ENCODE measurements at regions not wholly inside any gene's neighbourhood (a gene's known extent, or its start where the extent isn't known, plus 50 kb on each side); places are given as distances from the start of the nearest gene placed in this dataset.
"Not testable (repeated sequence)": the region's sequence is repeated elsewhere in the genome, so short reads cannot be mapped to it uniquely, and the experiment has no call there.

DNA sequence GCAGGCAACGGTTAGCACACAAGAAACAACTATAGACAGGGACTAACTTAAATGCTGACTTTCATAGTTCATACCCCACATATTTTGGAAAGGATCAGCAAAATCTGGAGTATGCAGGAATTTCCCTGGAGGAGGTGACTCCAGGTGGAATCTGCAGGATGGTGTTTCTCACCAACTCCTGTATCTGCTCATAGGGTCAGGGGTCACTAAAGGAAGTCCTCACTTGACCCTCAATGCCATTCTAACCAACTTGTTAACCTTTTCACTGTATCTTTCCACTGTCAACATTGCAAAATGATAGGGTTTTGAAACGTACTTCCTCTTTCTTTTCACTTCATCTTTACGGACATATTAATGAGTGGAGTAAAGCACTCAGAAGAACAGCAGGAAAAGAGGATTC lies 207.0 kb upstream of the CXCR4 start:
- no peak for DNase-seq

DNA sequence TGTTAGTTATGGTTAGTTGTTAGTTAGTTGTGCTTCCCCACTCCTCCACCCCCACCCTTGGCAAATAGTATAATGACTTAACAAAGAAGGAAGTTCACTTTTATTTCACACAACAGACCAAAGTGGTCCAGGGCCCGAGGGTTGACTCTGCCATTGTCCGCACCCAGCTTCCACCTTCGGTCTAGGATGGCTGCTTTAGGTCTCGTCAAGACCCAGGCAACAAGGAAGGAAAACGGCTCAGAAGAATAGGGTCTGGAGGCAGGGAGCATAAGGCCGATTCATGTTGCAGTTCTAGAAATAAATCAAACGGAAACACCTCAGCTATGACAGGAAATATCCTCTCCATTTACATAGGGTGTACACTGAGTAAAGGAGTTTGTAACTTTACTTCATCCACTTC lies 206.0 kb upstream of the CXCR4 start:
- DNase-seq: no peak

DNA sequence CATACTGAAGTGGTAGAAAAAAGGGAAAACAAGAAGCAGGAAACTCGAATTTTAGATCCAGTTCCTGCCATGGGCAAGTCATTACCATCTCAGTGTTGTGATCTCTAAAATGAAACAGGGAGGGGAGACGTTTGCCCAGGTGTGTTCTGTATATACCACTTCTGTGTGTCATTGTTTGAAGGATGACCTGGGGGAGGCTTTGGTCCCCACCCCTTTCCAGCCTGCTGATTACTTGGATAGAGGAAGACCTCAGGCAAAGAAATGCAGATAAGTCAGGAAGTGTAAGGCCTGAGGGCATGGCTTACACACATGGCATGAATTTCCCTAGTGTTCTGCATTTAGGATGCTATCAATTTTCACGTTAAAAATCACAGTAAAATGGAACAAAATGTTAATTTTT lies 205.2 kb upstream of the CXCR4 start:
- no peak for DNase-seq

DNA sequence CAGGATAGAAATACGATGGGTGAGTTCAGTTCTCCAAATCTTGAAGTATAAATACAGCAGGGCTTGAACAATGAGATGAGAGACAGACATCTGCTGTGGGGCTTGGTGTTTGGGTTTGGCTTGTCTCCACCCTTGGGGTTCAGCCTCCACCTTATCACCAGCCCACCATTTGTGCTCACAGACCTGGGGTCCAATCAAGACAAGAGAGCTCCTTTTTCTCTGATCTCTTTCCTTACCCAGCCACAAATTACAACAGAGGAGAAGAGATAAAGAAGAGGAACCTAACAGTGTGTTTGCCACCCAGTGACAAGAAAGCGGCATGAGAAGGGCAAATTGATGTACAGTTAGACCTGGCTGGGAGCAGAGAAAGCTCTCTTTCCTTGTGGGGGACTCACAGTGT lies 204.5 kb upstream of the CXCR4 start:
- DNase-seq: no peak

DNA sequence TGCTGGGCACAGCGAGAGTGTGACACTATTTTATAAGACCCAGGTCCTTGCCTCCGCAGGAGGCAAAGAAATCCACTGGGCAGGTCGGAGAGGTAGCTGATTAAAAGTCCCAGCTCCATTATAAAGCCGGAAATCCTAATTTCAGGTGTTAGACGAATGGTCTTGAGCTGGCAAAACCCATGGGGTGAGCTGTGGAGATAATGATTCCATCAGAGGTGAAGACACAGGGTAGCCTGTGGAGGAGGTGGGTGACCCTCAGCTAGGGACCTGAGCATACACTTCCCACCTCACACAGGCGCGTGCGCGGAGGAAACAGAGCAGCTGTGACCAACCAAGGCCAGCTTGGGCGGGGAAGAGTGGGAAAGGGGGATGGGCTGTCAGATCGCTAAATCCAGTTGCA lies 201.7 kb upstream of the CXCR4 start:
- DNase-seq: no peak

DNA sequence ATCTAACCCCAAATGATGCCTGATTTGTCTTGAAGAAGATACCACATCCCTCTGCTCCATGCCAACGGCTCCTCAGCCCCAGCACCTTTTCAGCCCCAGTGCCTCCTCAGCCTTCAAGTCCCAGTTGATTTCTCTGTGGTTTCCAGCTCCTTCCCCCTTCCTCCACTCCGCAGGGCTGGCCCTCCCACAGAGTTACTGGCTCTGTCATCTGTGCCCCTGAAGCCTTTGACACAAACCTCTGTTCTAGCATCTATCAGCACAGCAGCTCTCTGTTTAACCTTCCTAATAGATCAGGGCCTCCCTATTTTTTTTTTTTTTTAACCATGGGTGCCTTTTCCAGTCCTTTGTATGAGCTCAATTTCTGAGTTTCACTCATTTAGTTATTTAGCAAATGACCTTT lies 201.3 kb upstream of the CXCR4 start:
- no peak for DNase-seq

DNA sequence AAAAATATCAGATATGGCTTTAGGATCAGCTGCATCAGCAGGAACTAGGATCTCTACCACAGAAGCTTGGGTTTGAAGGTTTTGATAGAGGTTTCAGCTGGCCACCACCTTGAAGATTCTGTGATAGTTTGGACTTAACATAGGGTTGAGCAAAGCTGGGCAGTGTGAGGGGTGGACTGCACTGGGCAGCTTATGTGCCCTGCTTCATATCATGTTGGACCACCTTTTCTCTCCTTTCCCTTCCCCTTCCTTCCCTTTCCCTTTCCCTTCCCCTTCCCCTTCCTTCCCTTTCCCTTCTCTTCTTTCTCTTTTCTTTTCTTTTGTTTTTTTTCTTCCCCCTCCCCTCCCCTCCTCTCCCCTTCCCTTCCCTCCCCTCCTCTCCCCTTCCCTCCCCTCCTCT lies 196.3 kb upstream of the CXCR4 start:
- no peak for DNase-seq

DNA sequence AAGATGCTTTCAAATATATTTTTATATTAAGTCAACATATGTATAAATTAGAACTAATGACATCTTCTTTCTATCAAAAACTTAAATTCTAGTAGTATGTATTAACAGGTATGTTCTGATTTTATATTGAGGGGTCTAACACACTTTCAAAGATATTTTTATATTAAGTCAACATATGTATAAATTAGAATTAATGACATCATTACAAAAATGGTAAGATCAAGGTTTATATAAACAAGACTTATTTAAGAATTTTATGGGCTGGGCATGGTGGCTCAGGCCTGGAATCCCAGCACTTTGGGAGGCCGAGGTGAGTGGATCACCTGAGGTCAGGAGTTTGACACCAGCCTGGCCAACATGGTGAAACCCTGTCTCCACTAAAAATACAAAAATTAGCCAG lies 194.6 kb upstream of the CXCR4 start:
- DNase-seq: not testable (repeated sequence)

DNA sequence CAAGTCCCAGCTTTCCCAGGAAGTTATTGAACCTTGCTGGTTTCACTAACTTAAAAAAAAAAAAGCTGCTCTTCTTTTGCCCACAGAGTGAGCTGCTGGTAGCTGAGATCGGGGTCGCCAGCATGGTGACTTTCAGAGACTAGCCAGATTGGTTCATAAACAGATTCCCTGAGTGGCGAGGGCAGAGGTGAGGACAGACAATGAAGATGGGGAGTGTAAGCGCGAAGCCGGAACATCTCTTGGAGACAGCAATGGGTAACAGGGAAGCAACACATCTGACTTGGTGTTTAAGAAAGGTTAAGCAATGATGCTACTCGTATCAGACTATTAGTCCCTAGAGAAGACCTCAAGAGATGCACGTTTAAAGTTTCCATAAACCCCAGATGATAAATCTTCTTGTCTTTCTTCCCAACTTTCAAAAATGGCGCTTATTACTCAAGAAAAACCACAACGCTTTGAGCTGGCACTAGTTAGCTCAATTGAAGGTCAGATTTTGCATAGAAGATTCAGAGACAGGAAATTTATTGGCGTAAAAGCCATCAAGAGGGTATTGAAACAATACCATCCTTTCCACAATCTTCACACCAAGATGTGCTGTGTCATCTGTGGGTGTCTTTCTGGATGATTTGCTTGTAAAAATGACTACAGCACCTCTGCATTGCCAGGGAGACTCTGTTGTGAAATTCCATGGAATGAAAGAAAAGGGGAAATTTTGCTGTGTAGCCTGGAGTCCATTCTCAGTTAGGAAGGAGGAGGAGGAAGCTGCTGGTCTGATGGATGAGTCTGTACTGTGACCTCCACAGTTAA lies 193.1 kb upstream of the CXCR4 start:
- DNase-seq: no peak

DNA sequence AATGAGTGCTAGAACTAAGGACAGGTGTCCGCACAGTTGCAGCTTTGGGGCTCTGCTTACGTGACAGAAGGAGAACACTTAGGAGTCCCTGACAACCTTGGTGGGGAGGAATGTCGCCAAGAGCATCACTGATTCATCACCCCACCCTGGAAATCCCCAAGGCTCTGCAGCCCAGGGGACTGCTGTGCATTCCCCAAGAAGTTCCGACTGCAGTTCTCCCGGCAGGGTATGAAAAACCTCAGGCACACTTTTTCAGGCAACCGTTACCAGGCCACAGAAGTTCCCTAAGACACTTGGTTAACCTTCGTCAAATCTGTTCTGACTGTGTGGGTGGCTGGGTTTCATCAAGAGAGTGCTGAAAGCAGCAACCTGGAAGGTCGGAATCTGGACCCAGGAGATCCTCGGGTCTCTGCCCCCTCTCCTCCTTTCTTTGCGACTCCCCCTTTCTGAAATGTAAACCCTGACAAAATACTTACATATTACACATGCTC lies 192.1 kb upstream of the CXCR4 start:
- DNase-seq: no peak

DNA sequence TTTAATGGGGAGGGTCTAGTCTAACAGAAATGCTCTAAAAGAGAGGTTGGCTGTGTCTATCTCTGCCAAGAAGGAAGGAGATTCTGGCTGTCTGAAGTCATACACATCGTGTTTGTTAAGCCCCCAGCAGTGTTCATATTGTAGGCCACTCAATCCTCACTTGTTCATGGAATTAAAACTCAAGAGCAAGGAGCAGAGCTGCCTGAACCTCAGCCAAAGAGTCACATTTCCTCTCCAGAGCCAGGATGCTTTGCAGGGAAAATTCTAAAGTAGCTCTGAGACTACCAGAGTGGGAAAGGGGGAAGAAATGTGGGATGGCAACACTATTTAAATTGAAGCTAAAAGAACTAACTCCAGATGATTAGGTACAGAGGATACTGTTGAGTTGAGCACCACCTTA lies 190.7 kb upstream of the CXCR4 start:
- no peak for DNase-seq

DNA sequence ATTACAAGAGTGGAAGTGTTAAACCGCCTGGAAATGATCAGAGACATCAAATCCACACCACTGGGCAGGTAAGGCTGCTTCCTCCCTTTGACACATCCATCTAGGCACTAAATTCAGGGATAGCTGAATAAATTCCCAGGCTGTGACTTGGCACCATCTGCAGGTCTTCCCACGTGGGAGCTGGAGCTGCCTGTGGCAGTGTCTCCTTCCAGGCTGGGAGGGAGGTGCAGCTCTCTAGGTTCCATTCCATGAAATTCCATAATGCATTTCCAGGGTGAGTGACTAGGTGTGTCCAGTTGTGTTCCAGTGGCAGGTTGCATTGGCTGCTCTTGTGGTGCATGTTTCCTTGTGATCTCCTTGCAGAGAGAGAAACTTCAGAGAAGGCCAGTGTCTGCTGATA lies 188.9 kb upstream of the CXCR4 start:
- no peak for DNase-seq

DNA sequence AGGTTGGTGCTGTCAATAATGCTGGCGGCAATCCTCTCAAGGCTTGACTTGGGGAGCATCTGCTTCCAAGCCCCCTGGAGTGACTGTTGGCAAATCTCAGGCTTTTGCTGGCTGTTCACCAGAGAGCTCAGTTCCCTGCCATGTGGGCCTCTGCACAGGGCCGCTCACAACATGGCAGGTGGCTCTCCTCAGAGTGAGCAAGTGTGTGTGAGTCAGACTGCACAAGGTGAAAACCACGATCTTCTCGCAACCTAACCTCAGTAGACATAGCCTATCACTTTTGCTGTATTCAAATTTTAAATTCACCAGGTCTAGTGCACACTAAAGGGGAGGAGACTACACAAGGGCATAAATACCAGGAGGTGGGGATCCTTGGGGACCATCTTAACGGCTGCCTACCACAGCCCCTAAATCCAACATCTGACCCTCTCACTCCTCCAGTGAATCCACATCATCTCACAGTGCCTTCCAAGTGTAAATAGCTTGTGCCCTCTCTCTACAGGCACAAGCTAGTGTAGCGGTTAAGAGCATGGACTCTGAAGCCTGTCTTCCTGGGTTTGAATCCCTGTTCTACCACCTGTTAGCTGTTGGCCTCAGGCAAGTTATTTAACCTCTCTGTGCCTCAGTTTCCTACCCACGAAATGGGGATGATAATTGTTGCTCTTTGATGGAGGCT lies 187.7 kb upstream of the CXCR4 start:
- no peak for DNase-seq

DNA sequence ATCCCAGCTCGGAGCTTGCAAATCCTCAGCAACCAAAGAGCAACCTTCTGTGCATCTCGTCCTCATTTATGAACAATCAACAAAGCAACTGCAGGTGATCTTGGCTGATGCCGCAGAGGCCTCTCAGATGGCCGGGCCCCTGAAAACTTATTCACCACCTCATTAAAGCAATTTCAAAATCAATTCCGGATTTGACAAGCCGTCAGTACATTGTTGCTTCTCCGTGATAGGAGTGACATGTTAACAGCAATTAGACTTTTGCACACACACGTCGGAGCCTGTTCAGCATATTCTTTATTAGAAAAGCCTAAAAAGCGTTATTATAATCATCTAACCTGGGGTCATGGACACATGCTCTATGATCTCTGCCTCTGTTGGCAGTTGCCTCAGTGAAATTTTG lies 183.1 kb upstream of the CXCR4 start:
- no peak for DNase-seq

DNA sequence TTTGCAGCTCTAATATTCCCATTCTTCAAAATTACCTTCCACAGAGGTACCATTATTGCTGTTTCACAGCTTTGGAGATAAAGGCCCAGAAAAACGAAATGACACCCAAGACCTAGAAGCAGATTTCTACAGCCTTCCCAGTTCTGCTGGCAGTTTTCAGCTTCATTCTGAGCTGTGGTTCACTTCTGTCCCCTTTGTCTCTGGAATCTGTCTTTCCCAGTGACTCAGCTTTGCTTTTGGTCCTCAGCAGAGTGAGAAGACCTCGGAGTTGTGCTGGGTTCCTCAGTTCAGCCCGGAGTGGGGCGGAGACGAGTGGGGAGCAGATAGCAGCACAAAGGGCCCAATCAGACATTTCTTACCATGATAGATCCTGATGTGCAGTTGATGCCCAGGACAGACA lies 180.7 kb upstream of the CXCR4 start:
- DNase-seq: no peak

DNA sequence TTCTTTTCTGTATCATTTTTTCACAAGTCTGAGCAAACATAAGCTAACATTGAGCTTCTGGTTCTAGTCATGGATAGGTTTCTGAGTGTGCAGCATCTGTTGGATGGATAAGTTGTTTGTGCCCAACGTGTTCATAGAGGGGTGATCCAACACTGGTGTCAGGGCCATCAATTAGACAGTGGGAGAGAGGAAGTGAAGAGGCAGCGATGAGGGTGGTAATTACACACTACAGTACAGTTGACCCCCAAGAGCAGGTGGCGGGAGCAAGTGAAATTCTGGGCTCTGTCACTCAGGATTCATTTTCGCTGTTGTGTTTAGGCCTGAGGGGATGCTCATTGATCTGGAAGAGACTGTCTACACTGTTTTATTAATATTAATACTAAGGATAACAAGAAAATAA lies 180.0 kb upstream of the CXCR4 start:
- DNase-seq: no peak

DNA sequence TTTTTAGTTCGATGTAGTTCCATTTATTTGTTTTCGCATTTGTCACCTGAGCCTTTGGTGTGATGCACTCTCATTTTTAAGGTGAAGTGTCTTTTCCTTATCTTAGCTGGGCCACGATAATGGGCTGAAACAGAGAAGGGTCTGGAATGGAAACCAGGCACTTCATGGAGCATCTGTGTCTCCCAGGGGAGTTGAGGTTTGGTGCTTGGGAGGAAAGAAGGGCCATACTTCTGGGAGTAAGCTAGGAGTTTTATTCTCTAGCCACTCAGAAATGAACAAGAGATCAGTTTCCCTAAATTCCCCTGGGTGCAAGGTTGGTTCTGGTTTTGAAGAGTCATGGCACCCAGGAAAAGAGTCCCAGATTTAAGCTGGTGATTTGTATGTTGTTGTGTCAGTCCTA lies 179.4 kb upstream of the CXCR4 start:
- no peak for DNase-seq

DNA sequence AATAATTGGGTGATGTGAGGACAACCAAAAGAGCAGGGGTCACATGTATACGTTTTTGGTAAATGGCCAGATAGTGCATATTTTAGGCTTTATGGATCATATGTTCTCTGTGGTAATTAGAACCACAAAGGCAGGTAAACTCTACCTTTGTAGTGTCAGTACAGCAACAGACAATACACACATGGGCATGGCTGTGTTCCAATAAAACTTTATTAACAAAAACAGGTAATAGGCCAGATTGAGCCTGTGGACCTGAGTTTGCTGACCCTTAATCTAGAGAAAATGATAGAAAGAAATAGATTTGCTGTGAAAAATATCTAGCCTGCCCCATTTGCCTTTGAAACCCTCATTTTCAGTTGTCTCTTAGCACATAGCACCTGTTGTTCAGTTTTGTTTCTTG lies 177.2 kb upstream of the CXCR4 start:
- DNase-seq: no peak

DNA sequence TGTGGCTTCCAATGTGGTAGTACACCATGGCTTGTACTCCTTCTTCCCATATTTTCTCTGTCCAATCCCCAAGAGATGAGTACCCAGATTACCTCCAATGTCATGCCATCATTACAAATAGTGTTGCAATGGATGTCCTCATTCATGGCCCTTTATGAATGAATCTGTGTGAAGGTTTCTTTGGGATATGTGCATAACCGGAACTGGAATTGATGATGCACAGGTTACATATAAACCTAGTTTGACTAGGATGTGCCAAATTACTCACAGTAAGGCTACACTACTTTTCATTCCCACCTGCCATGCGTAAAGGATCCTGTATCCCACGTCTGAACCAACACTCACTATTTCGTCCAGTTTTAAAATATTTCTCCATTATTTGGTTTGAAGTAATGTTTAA lies 173.9 kb upstream of the CXCR4 start:
- DNase-seq: no peak

DNA sequence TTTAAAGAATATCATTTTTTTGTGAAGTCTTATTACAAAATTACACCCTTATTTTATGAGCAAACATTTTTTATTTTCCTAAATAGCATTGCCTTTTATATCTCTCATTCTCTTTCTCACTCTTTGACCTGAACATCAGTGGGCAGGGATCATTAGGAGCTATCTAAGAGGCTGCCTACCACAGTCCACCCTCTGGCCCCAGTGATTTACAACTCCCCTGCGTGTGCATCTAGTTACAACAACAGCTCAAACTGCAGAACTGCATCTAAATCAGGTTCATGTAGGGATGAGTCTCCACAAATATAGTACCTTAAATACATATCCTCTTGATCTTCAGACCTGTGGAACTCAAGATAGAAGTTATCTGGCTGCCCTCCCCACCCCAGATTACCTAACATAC lies 172.4 kb upstream of the CXCR4 start:
- DNase-seq: no peak

DNA sequence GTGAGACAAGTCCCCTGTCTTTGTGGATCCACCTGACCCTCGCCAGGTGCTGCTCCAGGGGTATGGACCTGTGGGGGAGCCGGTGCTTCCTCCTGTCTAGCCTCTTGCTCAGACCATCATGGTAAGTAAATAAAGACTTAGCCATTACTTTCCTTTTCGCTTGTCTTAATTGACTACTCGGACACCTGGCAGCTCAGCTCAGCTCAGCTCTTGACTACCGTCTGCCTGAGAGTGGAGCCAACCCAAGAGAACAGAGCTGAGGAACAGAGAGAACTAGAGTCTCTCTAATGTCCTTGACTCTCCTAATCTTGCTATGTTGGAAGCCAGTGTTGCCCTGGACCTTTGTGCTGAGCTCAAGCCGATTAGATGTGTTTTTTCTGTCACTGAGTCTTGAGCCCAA lies 170.3 kb upstream of the CXCR4 start:
- no peak for DNase-seq

DNA sequence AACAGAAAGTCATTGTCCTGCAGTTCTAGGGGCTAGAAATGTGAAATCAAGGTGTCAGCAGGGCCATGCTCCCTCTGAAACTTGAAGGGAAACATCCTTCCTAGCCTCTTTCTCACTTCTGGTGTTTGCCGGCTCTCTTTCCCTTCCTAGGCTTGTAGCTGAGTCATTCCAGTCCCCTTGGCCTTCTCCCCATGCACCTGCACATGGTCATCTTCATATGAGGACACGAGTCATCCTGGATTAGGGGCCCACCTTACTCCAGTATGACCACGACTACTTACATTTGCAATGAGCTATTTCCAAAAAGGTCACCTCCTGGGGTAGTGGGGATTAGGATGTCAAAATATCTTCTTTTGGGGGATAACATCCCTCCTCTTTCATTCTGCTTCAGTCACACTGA lies 168.5 kb upstream of the CXCR4 start:
- no peak for DNase-seq

DNA sequence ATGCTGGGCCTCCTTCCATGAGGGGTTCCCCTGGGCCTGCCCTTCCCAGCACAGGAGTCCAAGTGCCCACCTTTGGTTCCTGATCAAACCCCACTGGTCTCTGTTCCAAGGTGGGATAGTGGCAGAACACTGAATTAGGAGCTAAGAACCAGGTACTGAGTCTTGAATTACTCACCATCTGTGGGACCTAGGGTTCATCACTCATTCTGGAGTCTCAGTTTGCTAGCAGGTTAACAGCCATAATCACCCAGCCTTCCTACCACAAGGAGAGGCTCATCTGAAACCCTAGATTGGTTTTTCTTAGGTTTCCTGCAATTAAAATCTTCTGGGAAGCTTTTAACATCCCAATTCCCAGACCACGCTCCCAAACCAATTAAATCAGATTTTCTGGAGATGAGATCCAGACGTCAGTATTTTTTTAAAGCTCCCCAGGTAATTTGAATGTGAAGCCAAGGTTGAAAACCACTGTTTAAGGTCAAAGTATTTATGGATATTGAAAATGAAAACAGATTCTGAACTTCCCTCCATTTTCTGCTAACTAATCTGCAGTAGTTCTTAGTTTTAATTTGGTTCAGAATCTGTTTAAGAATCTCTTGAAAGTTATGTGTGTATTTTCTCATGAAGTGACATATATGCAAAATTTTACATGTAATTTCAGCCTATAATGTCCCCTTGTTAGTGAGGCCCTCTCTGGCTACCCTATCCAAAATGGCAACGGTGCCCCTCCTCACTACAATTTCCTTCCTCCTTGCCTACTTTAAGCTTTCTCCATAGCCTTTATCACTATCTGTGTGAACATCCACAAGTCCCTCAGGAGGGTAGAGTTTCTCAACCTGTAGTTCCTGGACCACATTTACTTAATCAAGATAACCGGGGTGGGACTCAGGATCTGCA lies 166.5 kb upstream of the CXCR4 start:
- DNase-seq: no peak

All from right kidney (tissue), 1 donor.